ENCODE measurements at regions not wholly inside any gene's neighbourhood (a gene's known extent, or its start where the extent isn't known, plus 50 kb on each side); places are given as distances from the start of the nearest gene placed in this dataset.
A peak's percentile ranks its signal among the peaks of the same experiment; 100 is the strongest.
"Not testable (repeated sequence)": the region's sequence is repeated elsewhere in the genome, so short reads cannot be mapped to it uniquely, and the experiment has no call there.

DNA sequence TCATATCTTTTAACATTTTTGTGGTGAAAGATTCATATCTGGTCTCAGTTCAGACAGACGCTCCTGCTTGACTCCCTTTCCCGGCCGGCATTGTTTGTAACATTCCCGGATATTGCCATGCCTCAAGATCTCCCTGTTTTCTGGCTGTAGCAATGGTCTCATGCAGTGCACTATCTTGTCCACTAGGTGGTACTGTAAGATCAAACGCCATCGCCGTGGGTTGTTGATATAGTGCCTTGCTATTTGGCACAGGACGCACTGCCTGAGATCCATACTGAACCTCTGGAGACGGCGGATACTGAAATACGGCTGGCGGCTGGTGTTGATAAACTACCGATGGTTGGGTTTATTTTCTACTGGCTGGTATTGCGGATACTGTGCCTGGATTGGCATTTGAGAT, 218.6 kb downstream of the ADRA2C start:
- H2AFZ ChIP-seq (ENCODE audit: control insufficient read depth, low read depth, low read length); H3K9ac ChIP-seq (ENCODE audit: control insufficient read depth, insufficient read depth, low read length); POLR2A ChIA-PET; FAIRE-seq; H3K36me3 ChIP-seq (ENCODE audit: control insufficient read depth in 2 of 2, insufficient read depth in 2 of 2, low read length in 1 of 2); BruUV-seq (replicated peaks); H3K27me3 ChIP-seq (replicated peaks in 1 of 2; ENCODE audit: control insufficient read depth in 2 of 2, insufficient read depth in 2 of 2, low read length in 1 of 2); RAD21 ChIA-PET (ENCODE audit: unreplicated experiment); H3K79me2 ChIP-seq (ENCODE audit: control insufficient read depth, insufficient read depth, low read length); DNase-seq (ENCODE audit: low read depth, low spot score); H3K9me3 ChIP-seq (replicated peaks; ENCODE audit: control insufficient read depth, insufficient read depth, low read length); H4K20me1 ChIP-seq (ENCODE audit: control insufficient read depth, insufficient read depth); ATAC-seq; H3K4me3 ChIP-seq; CTCF ChIA-PET; SMC1A ChIA-PET (ENCODE audit: uncharacterized antibody, unreplicated experiment); H3K4me1 ChIP-seq (ENCODE audit: control insufficient read depth, insufficient read depth, low read length); H3K27ac ChIP-seq (ENCODE audit: control insufficient read depth, insufficient read depth); H3K4me2 ChIP-seq (ENCODE audit: control insufficient read depth, insufficient read depth): not testable (repeated sequence)
- 0 out of 6 replicates have a peak, but pooled peaks of 1 of the 3 experiments have one; percentile 6 for TF ChIP-seq CTCF (IDR thresholded peaks at IDR 0.05 in 2 of 3, conservative IDR thresholded peaks at IDR 0.05 in 1 of 3; ENCODE audit: control insufficient read depth in 2 of 3, extremely low read depth in 1 of 3, insufficient read depth in 1 of 3, low read depth in 3 of 3, low read length in 3 of 3)
- intact Hi-C loops (cut with micrococcal nuclease; ENCODE audit: unreplicated experiment) = loop anchor here (5.0 to 10.0 kb wide), 2 partner anchors 123 to 180 kb away; no protein-coding TSS in a partner anchor
- WGBS (ENCODE audit: insufficient coverage, insufficient replicate concordance, low lambda C conversion rate, missing lambda C conversion rate) = 2% methylated on average over 10 of the region's 14 CpGs
- in situ Hi-C loops (cut with MboI) = loop anchor here (10.0 to 25.0 kb wide), 2 partner anchors 120 to 353 kb away; no protein-coding TSS in a partner anchor

- H3K27ac ChIP-seq (ENCODE audit: control insufficient read depth, insufficient read depth); FAIRE-seq; ATAC-seq; H3K4me3 ChIP-seq; CTCF ChIA-PET; H3K79me2 ChIP-seq (ENCODE audit: control insufficient read depth, insufficient read depth, low read length); H3K4me1 ChIP-seq (ENCODE audit: control insufficient read depth, insufficient read depth, low read length); POLR2A ChIA-PET; RAD21 ChIA-PET (ENCODE audit: unreplicated experiment); H3K4me2 ChIP-seq (ENCODE audit: control insufficient read depth, insufficient read depth); H3K9me3 ChIP-seq (replicated peaks; ENCODE audit: control insufficient read depth, insufficient read depth, low read length); H2AFZ ChIP-seq (ENCODE audit: control insufficient read depth, low read depth, low read length); BruUV-seq (replicated peaks); SMC1A ChIA-PET (ENCODE audit: uncharacterized antibody, unreplicated experiment); H3K36me3 ChIP-seq (ENCODE audit: control insufficient read depth in 2 of 2, insufficient read depth in 2 of 2, low read length in 1 of 2); H3K9ac ChIP-seq (ENCODE audit: control insufficient read depth, insufficient read depth, low read length); H4K20me1 ChIP-seq (ENCODE audit: control insufficient read depth, insufficient read depth); DNase-seq (ENCODE audit: low read depth, low spot score); H3K27me3 ChIP-seq (replicated peaks in 1 of 2; ENCODE audit: control insufficient read depth in 2 of 2, insufficient read depth in 2 of 2, low read length in 1 of 2): not testable (repeated sequence)
- intact Hi-C loops (cut with micrococcal nuclease; ENCODE audit: unreplicated experiment) (loop anchor here (10.0 kb wide), 1 partner anchor 178 kb away; no protein-coding TSS in a partner anchor), in situ Hi-C loops (cut with MboI) (loop anchor here (10.0 to 25.0 kb wide), 2 partner anchors 118 to 351 kb away; no protein-coding TSS in a partner anchor)
- WGBS (ENCODE audit: insufficient coverage, insufficient replicate concordance, low lambda C conversion rate, missing lambda C conversion rate) = 37% methylated on average over 5 of the region's 5 CpGs
These were observed 220.2 kb downstream of the ADRA2C start for GRCh38 chr4:3986412-3986811.

DNA sequence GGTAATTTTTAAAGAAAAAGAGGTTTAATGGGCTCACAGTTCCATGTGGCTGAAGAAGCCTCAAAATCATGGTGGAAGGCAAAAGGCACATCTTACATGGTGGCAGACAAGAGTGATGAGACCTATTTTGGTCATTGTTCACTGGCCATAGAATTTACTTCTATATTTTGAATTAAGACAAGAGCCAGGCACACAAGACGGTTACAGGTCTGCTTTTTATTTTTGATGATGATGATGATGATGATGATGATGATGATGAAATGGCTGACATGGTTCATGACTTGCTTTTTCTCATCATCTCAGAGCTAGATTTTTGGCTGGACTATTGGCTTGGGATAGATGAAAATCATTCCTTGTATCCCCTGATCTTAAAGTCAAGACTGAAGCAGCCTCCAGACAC, 229.3 kb downstream of the OTOP1 start:
- H3K9ac ChIP-seq (ENCODE audit: control insufficient read depth, insufficient read depth, low read length); H3K36me3 ChIP-seq (ENCODE audit: control insufficient read depth in 2 of 2, insufficient read depth in 2 of 2, low read length in 1 of 2); H3K27me3 ChIP-seq (replicated peaks in 1 of 2; ENCODE audit: control insufficient read depth in 2 of 2, insufficient read depth in 2 of 2, low read length in 1 of 2); H3K79me2 ChIP-seq (ENCODE audit: control insufficient read depth, insufficient read depth, low read length); H3K4me3 ChIP-seq; H4K20me1 ChIP-seq (ENCODE audit: control insufficient read depth, insufficient read depth); FAIRE-seq; CTCF ChIA-PET; SMC1A ChIA-PET (ENCODE audit: uncharacterized antibody, unreplicated experiment); RAD21 ChIA-PET (ENCODE audit: unreplicated experiment); H3K9me3 ChIP-seq (replicated peaks; ENCODE audit: control insufficient read depth, insufficient read depth, low read length); H2AFZ ChIP-seq (ENCODE audit: control insufficient read depth, low read depth, low read length); DNase-seq (ENCODE audit: low read depth, low spot score); BruUV-seq (replicated peaks); ATAC-seq; H3K4me1 ChIP-seq (ENCODE audit: control insufficient read depth, insufficient read depth, low read length); POLR2A ChIA-PET; H3K27ac ChIP-seq (ENCODE audit: control insufficient read depth, insufficient read depth); intact Hi-C loops (cut with micrococcal nuclease; ENCODE audit: unreplicated experiment); H3K4me2 ChIP-seq (ENCODE audit: control insufficient read depth, insufficient read depth): not testable (repeated sequence)
- 29% methylated on average over 1 of the region's 1 CpG for WGBS (ENCODE audit: insufficient coverage, insufficient replicate concordance, low lambda C conversion rate, missing lambda C conversion rate)
- in situ Hi-C loops (cut with MboI) = loop anchor here (25.0 kb wide), 1 partner anchor 340 kb away; no protein-coding TSS in a partner anchor

All from GM12878 (cell line).